GM12873 (cell line): ENCODE measurements at regions not wholly inside any gene's neighbourhood (a gene's known extent, or its start where the extent isn't known, plus 50 kb on each side); places are given as distances from the start of the nearest gene placed in this dataset.

Experiments
- TF ChIP-seq, protein P1 (sequence below): IDR thresholded peaks from 2 replicates; pipeline ENCODE4 v1.5.1; 2012; ENCODE audit warnings: low read depth, mild to moderate bottlenecking, moderate library complexity, low read length, control low read depth; ENCODE audit not compliant: insufficient read depth; ENCODE audit errors: missing control alignments

DNA sequence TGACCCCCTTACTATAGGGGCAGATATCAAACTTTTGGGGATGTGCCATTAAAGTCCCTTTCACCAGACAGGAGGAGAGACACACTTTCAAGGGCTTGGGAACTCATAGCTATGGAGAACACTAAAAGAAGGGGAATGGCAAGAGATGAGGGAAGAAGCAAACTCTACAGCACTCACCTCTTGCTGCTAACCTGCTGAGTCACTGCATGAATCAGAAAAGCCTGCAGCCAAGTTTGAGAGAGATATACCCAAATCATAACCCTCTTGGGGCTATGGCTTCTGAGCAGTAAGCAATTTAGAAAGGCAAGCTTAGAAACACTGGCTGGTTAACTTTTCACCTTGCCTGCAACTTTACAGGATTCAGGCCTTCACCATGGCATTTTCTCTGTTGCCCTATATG lies 1028.0 kb downstream of the UQCRFS1 start:
- TF ChIP-seq, protein P1, sequence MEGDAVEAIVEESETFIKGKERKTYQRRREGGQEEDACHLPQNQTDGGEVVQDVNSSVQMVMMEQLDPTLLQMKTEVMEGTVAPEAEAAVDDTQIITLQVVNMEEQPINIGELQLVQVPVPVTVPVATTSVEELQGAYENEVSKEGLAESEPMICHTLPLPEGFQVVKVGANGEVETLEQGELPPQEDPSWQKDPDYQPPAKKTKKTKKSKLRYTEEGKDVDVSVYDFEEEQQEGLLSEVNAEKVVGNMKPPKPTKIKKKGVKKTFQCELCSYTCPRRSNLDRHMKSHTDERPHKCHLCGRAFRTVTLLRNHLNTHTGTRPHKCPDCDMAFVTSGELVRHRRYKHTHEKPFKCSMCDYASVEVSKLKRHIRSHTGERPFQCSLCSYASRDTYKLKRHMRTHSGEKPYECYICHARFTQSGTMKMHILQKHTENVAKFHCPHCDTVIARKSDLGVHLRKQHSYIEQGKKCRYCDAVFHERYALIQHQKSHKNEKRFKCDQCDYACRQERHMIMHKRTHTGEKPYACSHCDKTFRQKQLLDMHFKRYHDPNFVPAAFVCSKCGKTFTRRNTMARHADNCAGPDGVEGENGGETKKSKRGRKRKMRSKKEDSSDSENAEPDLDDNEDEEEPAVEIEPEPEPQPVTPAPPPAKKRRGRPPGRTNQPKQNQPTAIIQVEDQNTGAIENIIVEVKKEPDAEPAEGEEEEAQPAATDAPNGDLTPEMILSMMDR, result no peak

GRCh38 chr19:28176193-28176592 lies 1036.8 kb downstream of the UQCRFS1 start:
- TF ChIP-seq, protein P1, result no peak

DNA sequence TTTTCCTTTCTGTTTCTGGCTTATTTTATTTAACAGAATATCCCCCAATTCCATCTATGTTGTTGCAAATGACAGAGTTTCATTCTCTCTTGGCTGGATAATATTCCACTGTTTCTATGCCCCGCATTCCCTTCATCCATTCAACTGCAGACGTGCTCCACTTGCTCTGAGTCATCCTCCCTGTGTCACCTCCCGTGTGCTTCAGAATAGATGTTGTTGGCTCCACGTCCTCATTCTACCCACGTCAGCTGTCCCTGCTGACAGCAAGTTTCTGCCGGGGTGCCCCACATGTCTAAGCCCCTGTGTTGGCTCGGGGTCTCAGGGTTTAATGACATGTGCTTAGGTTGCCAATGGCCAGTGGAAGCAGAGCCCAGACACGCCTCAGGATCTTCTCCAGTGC lies 1041.0 kb downstream of the UQCRFS1 start:
- TF ChIP-seq, protein P1, result no peak

DNA sequence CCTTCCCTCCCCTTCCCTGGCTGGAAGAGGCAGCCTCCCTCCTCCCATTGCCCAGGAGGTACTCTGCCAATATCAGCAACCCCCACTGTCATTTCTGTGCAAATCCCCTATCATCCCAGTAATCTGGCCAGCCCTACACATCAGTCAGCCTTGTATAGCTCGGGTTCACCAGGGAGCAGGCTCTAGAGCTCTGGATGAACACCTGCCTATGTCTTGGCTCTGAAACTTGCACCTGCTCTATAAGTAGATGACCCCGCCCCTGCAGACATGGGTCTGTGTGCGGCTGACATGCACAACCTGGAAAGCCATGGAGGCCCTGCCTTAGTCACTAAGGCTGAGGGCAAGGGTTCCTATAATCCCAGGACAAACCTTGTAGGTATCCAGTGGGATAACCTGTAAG lies 1042.9 kb downstream of the UQCRFS1 start:
- TF ChIP-seq, protein P1, result no peak

GRCh38 chr19:28169168-28169887 lies 1043.6 kb downstream of the UQCRFS1 start:
- TF ChIP-seq, protein P1, result no peak

- TF ChIP-seq, protein P1, result no peak
Observed at GRCh38 chr19:28168557-28168956, 1044.4 kb downstream of the UQCRFS1 start.

DNA sequence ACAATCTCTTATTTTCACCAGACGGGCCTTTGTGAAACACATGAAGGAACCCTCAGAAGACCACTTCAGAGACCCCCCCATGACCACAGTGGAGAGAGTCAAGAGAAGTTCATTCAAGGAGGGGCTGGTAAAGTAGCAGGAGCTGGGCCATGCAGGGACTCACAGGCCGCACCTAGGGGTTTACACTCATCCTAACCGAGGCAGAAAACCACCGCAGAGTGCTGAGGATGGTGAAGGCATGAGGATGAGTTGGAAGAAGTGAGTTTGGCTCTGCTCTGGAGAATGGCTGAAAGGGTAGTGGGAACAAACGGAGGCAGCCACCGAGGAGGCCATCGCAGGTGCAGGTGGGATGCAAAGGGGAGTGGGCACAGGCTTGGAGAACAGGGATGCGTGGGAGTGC lies 1046.9 kb downstream of the UQCRFS1 start:
- TF ChIP-seq, protein P1, result no peak
